DMS153 treated with DMSO at 0.1 percent for 48 hours (cell line): ENCODE measurements at regions not wholly inside any gene's neighbourhood (a gene's known extent, or its start where the extent isn't known, plus 50 kb on each side); places are given as distances from the start of the nearest gene placed in this dataset.
"Not testable (repeated sequence)": the region's sequence is repeated elsewhere in the genome, so short reads cannot be mapped to it uniquely, and the experiment has no call there.

Experiments
- DNase-seq: peaks from one replicate; lab custom pipeline; 2025; ENCODE audit not compliant: unreplicated experiment; lab: John Stamatoyannopoulos, UW

DNA sequence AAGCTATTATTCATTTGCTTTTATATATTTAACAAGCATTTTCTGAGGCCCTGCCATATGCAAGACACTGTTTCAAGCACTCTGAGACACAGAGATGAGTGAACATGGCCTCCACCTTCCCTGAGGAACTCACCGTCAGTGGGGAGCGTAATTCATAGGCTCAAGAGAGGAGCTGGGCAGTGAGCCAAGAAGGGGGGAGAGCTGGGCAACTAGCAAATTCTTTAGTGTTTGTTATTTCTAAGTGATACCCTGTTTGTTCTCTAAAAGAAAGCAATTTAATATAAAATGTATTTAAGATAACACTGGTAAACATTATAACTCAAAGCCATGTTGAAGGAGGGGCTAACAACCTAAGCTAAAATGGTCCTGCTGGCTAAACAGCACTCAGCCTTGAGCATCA lies 119.2 kb upstream of the NGF start:
- peak; percentile 23 for DNase-seq

- no peak for DNase-seq
Observed at GRCh38 chr1:115456441-115456961, 118.5 kb upstream of the NGF start.

GRCh38 chr1:115454837-115455511 lies 116.9 kb upstream of the NGF start:
- DNase-seq, result peak; percentile 81

DNA sequence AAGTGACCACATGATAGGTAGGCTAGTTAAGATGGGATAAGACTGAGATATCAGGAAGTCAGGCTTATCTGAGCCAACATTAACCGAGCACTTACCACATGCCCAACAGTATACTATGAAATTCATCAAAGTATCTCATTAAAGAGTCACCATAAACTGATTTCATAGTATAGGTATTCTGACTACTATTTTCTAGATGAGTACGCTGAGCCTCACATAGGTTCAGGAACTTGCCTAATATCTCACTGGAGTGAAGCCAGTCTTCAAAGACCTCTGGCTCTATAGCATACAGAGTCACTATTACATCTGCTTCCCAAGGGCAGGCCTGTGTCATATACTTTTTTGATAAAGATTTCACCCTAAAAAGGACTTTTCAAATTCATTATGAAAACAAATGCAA lies 115.6 kb upstream of the NGF start:
- DNase-seq, result no peak

DNA sequence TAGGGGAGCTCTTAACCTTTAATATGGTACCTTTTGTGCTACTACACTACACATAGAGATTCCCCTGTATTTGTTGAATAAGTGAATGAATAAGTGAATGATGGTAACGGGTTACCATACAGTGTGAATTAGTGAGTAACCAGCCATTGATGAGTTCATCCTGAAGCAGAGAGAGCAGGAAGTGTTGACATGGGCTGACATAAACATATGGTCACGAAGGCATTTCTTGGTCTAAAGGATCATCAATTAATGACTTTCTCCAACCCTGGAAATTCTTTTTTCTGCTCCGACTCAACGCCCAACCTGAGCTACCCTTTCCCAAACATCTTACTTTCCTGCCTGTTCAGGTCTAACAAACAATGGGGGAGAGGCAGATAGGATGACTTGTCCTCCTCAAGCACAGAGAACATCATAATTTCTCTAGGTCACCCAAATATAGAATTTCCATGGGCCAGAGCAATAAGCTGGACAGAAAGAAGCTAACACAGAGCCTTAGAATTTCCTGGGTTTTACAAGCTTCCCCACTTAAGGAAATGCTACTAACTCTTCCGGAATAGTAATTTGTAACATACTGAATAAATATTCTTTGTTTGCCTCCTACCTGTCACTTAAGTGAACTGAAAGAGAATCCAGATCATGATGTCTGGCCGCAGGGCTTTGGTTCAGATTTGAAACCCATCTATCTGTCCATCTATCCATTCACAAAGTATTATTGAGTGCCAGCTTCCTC lies 114.7 kb upstream of the NGF start:
- DNase-seq, result no peak

GRCh38 chr1:115450501-115451040 lies 112.5 kb upstream of the NGF start:
- DNase-seq, result no peak

DNA sequence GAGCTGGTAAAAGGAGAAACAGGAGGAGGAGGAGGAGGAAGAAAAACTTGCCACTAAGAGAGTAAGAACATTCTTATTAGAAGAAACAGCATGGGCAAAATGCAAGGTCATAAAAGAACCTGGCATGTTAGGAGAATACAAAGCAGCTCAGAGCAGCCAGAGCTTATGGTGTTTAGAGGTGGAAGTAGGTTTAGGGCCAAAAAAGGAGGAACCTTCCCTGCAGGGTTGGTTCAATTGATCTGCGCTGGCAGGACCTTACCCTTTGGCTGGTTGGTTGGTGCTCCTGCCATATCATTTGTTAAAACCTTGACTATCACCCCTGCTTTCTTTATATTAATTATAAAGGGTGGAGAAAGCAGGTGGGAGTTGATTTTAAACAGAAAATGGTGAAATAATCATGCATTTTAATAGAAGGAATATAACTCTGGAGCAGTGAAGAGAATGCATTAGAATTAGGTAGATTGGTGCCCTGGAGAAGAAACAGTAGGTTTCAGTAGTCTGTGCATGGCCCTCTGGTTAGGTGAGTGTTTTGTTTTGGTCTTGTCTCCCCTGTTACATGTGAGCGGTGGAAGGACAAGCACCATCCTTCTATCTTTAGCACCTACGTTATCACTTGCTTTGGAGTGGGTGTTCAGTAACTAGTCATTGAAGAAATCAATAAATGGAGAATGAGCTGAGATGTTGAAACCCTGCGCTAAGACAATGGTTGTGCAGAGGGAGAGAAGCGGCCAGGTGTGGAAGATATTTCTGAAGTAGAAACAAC lies 110.4 kb upstream of the NGF start:
- DNase-seq, result no peak

DNA sequence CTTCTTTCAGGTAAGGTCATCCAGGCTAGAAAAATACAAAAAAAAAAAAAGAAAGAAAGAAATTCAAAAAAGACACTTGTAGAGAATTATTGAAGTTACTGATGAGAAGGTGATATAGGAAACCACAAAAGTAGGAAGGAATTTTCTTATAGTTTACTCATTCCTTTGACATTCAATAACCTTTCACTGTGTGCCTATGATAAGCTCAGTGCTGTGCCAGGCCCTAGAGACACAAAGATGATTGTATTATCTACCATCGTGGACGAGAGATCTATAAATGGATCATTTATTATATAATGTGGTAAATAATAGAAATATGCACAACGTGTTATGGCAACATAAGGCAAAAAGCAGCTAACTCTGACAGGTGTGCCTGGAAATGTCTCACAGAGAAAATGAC lies 109.6 kb upstream of the NGF start:
- DNase-seq, result no peak

GRCh38 chr1:115445090-115445489 lies 107.0 kb upstream of the NGF start:
- no peak for DNase-seq

DNA sequence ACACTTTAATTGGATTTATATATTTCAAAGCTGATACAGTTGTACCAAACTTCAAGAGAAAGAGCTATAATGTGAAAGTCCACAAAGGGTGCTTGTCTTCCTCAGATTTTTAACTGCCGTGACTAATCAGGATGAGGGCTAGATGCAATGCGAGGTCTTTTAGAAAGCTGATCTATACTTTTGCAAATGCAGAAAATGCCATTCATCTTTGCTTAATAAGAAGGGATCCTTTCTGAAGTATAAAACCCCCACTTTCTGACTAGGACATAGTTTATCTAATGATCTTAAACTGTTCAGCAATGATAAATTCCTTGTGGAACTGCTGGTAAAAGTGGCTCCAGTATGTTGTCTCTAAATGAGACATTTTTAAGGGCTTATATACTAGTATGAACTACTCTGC lies 102.7 kb upstream of the NGF start:
- no peak for DNase-seq

DNA sequence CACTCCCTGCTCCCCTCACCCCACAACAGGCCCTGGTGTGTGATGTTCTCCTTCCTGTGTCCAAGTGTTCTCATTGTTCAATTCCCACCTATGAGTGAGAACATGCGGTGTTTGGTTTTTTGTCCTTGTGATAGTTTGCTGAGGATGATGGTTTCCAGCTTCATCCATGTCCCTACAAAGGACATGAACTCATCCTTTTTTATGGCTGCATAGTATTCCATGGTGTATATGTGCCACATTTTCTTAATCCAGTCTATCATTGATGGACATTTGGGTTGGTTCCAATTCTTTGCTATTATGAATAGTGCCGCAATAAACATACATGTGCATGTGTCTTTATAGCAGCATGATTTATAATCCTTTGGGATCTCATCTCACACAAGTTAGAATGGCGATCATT lies 101.5 kb upstream of the NGF start:
- not testable (repeated sequence) for DNase-seq

GRCh38 chr1:115437196-115437595 lies 99.1 kb upstream of the NGF start:
- peak; percentile 94 for DNase-seq

GRCh38 chr1:115436596-115436995 lies 98.5 kb upstream of the NGF start:
- DNase-seq, result no peak

DNA sequence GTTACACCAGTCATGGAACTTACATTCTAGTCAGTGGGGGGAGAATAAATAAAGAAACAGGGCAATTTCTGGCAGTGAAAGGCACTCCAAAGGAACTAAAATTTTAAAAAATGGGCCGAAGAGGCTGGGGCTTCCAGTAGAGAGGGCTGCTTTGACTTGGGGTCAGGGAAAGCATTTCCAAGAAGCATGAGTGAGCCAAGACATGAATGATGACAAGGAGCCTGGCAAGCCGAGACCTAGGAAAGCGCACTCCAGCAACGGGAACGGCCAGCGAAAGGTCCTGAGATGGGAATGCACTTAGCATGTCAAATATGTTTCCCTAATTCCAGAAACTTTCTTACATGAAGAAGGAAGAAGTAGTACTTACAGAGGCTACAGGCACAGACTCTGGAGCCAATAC lies 95.4 kb upstream of the NGF start:
- DNase-seq, result no peak

DNA sequence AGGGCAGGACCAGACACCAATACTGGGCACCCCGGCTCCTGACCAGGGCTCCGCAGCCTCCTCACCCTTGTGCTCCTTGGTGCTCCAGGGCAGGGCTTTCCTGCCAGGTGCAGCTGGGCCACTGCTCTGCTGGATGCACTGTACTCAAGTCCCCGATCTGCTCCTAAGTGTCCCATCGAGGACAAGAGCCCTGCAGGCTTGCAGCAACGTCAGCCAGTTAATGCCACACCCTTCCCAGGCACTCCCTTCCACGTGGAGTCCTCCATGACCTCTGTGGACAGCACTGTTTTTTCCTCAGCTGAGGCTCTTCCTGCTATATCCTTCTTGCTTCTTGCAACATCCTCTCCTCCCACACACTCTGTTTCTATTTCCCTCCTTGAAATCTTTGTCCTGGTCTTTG lies 94.0 kb upstream of the NGF start:
- no peak for DNase-seq

- peak; percentile 26 for DNase-seq
Observed at GRCh38 chr1:115430441-115431158, 92.6 kb upstream of the NGF start.

DNA sequence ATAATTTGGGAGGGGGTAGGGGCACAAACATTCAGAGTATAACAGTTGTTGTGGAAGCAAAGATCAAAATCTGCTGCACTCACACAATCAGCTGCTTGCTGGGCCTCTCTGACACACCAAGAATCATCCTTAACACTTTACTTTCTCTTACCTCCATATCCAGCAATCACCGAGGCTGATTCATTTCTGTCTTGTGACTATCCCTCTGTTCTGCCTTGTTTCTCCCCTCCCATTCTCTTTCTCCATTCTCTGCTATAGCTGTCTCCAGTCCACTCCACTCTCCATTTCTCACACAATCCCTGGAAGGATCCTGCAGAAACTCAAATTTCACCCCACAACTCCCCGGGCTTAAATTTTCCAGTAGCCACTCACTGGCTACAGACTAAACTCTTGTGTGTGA lies 91.8 kb upstream of the NGF start:
- no peak for DNase-seq

DNA sequence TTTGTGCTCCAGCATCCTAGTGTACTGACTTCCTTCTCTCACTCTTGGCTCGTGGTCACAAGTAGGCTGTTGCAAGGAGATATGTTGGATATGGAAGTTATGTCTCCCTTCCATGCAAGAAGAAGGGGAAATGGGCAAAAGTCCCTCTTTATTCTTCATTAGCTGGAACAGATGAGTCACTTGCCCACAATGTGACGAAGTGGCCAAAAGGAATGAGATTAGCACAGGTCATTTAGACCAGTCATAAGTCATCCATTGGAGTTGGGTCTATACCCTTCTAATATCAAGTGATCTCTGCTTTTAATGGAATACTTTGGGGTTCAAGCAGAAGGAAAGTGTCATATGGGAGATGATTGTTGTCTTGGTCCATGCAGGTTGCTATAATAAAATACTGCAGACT lies 91.2 kb upstream of the NGF start:
- DNase-seq, result no peak

- DNase-seq, result no peak
Observed at GRCh38 chr1:115428676-115429075, 90.6 kb upstream of the NGF start.

DNA sequence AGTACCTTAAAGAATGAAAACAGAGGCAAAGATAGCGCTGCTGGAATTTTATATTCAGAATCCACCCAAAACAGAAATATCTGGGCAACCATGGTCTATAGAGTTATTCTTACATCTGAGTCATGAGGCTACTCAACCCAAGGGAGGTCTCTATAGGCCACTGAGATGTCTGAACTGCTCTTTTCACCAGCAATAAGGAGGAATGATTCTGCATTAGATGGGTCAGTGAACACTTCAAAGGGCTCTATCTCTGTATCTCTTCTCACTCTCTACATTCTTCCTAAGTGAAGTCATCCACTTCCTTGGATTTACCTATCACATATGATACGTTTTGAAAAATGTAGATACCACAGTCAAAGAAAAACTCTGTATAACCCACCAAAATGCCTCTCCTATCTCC lies 90.2 kb upstream of the NGF start:
- no peak for DNase-seq

DNA sequence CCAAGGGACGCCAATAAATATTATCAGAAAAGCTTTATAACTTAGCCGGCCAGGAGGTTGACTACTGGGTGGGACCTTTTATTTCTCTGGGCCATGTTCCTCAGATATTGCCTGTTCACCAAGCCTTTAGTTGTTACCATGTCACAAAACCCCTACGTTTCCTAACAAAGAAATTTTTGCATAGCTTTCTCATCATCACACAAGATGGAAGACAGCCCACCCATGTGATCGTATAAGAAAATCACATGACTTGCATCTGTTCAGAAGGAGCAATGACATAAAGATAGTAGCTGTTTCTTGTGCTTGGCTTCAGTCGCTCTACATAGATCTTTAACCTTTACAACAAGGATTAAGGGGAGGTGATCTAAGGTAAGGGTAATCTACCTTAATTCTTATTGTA lies 88.9 kb upstream of the NGF start:
- no peak for DNase-seq
